NCI-H2107 treated with DMSO at 0.1 percent for 48 hours (cell line): ENCODE measurements at regions not wholly inside any gene's neighbourhood (a gene's known extent, or its start where the extent isn't known, plus 50 kb on each side); places are given as distances from the start of the nearest gene placed in this dataset.

ENCODE experiments used
- DNase-seq: peaks from one replicate; lab custom pipeline; 2025; ENCODE audit not compliant: unreplicated experiment; lab: John Stamatoyannopoulos, UW

DNA sequence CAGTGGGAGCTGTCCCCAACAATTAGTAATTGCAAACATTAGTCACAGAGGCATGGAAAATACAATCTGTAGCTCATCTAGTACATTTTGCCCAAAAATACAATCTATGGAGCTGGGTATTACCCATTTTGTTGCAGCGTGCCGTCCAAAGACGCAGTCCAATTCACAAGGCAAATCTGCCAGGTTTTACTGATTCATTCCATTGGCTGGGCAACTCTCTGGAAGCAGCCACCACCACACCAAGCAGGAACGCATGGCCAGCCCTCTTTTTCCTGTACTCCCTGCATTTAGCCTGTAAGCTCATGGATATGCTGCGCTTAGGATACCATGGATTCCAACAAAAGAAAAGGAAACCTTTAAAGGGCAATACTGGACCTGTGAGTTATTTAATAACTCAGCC lies 60.5 kb upstream of the ARRDC4 start:
- DNase-seq = no peak

DNA sequence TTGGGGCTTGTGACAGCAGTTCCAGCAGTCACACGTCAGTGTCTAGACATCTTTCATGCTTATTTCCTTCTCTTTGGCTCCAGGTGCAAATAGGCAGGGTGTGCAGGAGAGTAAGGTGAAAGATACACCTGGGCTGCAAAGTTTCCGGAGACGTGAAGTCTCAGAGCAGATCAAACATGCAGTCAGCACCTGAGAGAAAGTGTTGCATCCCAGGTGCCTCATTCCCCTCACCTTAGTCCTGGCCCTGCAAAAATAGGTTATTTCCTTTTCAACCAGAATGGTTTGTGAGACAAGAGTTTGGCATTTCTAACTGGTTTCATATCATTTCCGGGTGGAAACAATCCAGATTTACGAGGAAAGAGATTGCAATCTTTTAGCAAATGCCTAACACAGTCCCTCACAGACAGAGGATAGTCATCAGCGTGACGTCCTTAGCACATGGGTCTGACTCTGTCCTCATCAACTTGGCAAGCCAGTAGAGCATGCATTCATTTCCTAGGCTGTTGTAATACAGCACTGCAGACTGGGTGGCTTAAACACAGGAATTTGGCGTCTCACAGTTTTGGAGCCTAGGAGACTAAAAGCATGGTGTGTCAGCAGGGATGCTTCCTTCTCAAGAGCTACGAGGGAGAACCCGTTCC lies 58.2 kb upstream of the ARRDC4 start:
- no peak for DNase-seq

DNA sequence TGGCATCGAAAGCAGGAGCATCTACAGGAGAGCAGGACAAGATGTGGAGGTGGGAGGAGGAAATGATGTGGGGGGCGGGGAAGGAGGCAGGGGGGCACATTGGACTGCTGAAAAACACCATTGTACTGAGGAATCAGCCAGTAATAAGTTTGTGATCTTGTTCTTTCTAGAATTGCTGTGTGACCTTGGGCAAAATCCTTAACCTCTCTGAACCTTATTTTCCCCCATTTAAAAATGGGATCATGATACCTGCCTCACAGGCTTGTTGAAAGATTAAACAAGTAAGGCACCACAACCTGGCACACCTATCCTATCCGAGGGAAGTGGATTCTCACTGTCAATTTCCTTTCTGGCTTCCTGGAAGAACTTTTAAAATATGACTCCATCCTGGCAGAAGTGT lies 56.9 kb upstream of the ARRDC4 start:
- no peak for DNase-seq

DNA sequence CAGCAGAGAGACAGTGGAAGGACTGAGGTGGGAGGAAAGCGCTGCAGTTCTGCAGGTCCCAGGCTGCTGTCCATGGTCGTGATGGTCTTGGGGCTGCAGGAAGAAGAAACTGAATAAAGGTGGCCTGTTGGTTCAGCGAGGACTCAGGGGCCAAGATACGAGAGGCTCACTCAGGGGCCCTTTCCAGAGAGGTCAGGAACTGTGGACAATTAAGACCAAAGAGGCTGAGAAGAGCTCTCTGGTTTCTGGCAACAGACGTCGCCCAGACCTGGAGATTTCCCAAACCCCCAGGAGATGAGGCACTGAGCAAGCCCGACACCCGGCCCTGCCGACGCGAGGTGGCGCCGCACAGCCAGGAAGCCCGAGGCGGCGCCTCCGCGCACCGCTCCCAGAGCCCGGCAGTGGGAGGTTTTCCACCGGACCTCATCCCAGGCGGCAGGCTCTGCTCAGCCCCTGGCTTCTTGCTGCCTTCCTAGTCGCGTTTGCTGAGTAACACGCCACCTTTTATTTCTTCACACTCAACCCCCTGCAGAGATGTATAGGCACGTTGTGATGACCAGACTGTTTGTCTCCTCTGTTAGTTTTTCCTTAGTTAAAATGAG lies 56.4 kb upstream of the ARRDC4 start:
- DNase-seq = no peak

DNA sequence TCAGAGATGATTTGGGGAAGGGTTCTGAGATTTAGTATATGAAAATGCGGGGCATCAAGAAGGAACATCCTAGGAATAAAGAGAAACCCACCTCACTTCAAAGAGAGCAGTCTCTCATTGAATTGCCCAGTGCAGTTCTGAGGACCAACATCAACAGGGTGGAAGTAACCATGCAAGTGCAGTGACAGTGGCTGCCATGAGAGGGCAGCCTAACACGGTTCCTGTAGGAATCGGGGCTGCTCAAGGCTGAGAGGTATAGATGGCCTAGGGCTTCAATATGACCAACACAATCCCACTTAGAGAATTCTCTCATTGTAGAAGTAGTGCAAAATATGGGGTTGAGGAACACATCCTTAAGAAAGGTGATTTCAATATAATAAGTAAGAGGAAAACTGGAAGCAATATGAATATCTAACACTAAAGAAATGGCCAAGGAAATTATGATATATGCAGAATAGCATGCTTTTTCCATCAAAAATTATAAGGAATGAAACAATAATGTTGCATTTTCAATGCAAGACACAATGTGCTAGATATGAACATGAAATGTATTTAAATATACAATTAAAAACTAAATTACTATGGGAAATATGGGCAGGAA lies 51.1 kb upstream of the ARRDC4 start:
- DNase-seq = no peak
